Nephron (organoid): ENCODE measurements at regions not wholly inside any gene's neighbourhood (a gene's known extent, or its start where the extent isn't known, plus 50 kb on each side); places are given as distances from the start of the nearest gene placed in this dataset.

ENCODE experiments used
- H3K27ac Mint-ChIP-seq, 3 experiments: 2 replicates each; pipeline ENCODE4 v1.8.0; 2020; ENCODE audit warnings: mixed read lengths in 3 of 3, mild to moderate bottlenecking in 2 of 3, moderate library complexity in 1 of 3
- H3K27me3 Mint-ChIP-seq: 2 replicates; pipeline ENCODE4 v1.8.0; 2021; ENCODE audit warnings: low read depth, mild to moderate bottlenecking, moderate library complexity, mixed read lengths
- H3K36me3 Mint-ChIP-seq: 2 replicates; pipeline ENCODE4 v1.8.0; 2020; ENCODE audit warnings: low read depth, mixed read lengths
- H3K4me1 Mint-ChIP-seq: 2 replicates; pipeline ENCODE4 v1.8.0; 2020; ENCODE audit warnings: mixed read lengths
- H3K4me3 Mint-ChIP-seq, 3 experiments: 2 replicates each; pipeline ENCODE4 v1.8.0; 2020; ENCODE audit warnings: mild to moderate bottlenecking in 3 of 3, mixed read lengths in 3 of 3, moderate library complexity in 2 of 3
- H3K9me3 Mint-ChIP-seq: 2 replicates; pipeline ENCODE4 v1.8.0; 2020; ENCODE audit warnings: mixed read lengths
- CTCF ChIP-seq, 3 experiments: fragments of 200-600 bp; sonication (generic); IDR thresholded peaks; one replicate each; pipeline ENCODE4 v1.5.0; 2021; ENCODE audit warnings: antibody characterized with exemption in 3 of 3; ENCODE audit not compliant: unreplicated experiment in 3 of 3

DNA sequence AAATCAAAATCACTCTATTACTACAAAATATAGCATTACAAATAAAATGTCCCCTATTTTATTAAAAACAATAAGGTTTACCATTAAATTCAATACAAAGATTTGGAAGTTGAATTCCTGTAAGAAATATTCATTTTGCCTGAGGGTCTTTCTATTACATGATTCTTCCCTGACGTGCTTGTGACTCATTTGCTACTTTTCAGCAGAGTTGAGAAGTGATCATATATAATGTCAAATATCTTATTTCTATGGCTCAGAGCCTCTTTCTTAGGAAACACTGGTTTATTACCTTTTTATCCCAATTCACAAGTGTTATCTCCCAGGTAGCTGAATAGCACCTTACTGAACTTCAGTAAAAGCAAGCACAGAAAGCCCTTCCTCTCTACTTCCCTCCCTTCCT, 65.2 kb upstream of the CNTN5 start:
- H3K27me3 Mint-ChIP-seq, result no peaks in the 10 kb centered on the region
- no peak overlapping the region for H3K4me3 Mint-ChIP-seq
- TF ChIP-seq CTCF (IDR thresholded peaks at IDR 0.05; ENCODE audit: unreplicated experiment in 3 of 3), result no peak
- no peak overlapping the region for H3K27ac Mint-ChIP-seq
- H3K9me3 Mint-ChIP-seq, result no peaks in the 10 kb centered on the region
- H3K4me1 Mint-ChIP-seq, result no peaks in the 10 kb centered on the region
- no peaks in the 10 kb centered on the region for H3K36me3 Mint-ChIP-seq

- H3K27me3 Mint-ChIP-seq, result no peaks in the 10 kb centered on the region
- H3K4me3 Mint-ChIP-seq, result no peak overlapping the region
- no peaks in the 10 kb centered on the region for H3K36me3 Mint-ChIP-seq
- TF ChIP-seq CTCF (IDR thresholded peaks at IDR 0.05; ENCODE audit: unreplicated experiment in 3 of 3), result no peak
- no peaks in the 10 kb centered on the region for H3K9me3 Mint-ChIP-seq
- H3K27ac Mint-ChIP-seq, result no peak overlapping the region
- no peaks in the 10 kb centered on the region for H3K4me1 Mint-ChIP-seq
These were observed 56.6 kb upstream of the CNTN5 start for GRCh38 chr11:98964146-98964545.

DNA sequence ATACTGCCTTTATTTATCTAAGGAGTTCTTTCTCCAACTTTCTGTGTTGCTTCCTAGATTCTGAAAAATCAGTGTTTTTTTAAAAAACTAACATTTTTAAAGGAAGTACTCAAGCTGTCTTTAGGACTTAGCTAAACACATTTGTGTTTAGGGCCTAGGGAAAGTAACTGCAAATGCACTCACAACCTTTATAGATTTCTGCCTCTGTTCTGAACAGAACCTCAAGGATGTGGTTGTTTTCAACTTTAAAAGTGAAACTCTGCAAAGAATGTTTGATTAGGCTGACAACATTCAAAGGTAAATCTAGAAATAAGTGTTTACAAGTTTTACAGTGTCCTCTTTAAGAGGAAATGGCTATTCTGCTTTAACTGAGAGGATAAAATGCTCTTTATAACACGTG, 55.4 kb upstream of the CNTN5 start:
- no peaks in the 10 kb centered on the region for H3K4me1 Mint-ChIP-seq
- no peak overlapping the region for H3K27ac Mint-ChIP-seq
- no peak for TF ChIP-seq CTCF (IDR thresholded peaks at IDR 0.05; ENCODE audit: unreplicated experiment in 3 of 3)
- no peaks in the 10 kb centered on the region for H3K9me3 Mint-ChIP-seq
- no peak overlapping the region for H3K4me3 Mint-ChIP-seq
- H3K27me3 Mint-ChIP-seq, result no peaks in the 10 kb centered on the region
- no peaks in the 10 kb centered on the region for H3K36me3 Mint-ChIP-seq

DNA sequence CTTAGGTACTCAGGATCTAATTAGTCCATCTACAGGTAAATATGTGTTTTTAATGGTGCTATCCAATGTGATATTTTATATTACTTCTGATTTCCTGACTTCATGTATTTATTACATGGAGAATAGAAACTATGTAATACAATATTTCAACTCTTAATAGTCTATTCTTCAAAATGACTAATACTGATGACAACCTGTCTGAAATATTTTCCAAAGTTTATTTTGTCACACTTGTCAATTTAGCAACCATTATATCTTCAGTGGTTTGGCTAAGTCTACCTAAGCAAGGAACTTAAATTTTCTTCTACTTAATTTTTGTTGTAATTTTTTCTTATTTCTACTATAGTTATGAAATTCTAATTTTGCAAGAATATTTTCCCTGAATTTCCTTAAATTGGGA, 55.0 kb upstream of the CNTN5 start:
- Mint-ChIP-seq H3K9me3 (no peaks in the 10 kb centered on the region), H3K36me3 (no peaks in the 10 kb centered on the region), H3K4me3 (no peak overlapping the region), H3K4me1 (no peaks in the 10 kb centered on the region), H3K27me3 (no peaks in the 10 kb centered on the region), H3K27ac (no peak overlapping the region)
- no peak for TF ChIP-seq CTCF (IDR thresholded peaks at IDR 0.05; ENCODE audit: unreplicated experiment in 3 of 3)

- TF ChIP-seq CTCF (IDR thresholded peaks at IDR 0.05; ENCODE audit: unreplicated experiment in 3 of 3), result no peak
- Mint-ChIP-seq H3K4me3 (no peak overlapping the region), H3K4me1 (no peaks in the 10 kb centered on the region)
These were observed 53.7 kb upstream of the CNTN5 start for GRCh38 chr11:98967005-98967404.

More at GRCh38 chr11:98967005-98967404, 53.7 kb upstream of the CNTN5 start:
- Mint-ChIP-seq H3K9me3 (no peaks in the 10 kb centered on the region), H3K36me3 (no peaks in the 10 kb centered on the region), H3K27ac (no peak overlapping the region), H3K27me3 (no peaks in the 10 kb centered on the region)
